Heart left ventricle (tissue), 16 donors: ENCODE measurements at regions not wholly inside any gene's neighbourhood (a gene's known extent, or its start where the extent isn't known, plus 50 kb on each side); places are given as distances from the start of the nearest gene placed in this dataset.
"Not testable (repeated sequence)": the region's sequence is repeated elsewhere in the genome, so short reads cannot be mapped to it uniquely, and the experiment has no call there.

Experiments
- ATAC-seq, 4 donors: fragments of 200-7000 bp; cut with Tn5 transposase; one replicate each; pipeline ENCODE4 v1.9.1; 2020 to 2022; ENCODE audit warnings: moderate library complexity in 4 of 4, mild to moderate bottlenecking in 3 of 4, moderate number of reproducible peaks in 1 of 4
- DNase-seq, 5 donors: peaks; one replicate each; pipeline ENCODE4 v3.0.0-alpha.2; 2020
- H3K27ac ChIP-seq, 12 donors: fragments of 200-600 bp; sonication (generic) in 4 of 12; one replicate each; pipeline versions ENCODE4 v1.5.0 to v1.8.0; 2016 to 2022; ENCODE audit warnings: mild to moderate bottlenecking in 2 of 12
- H3K27me3 ChIP-seq, 9 donors: fragments of 200-600 bp; sonication (generic) in 2 of 9; one replicate each; pipeline versions ENCODE4 v1.5.1 to v1.8.0; 2016 to 2022; ENCODE audit warnings: mild to moderate bottlenecking in 3 of 9
- H3K36me3 ChIP-seq, 9 donors: fragments of 200-600 bp; sonication (generic) in 2 of 9; one replicate each; pipeline versions ENCODE4 v1.5.0 to v1.8.0; 2018 to 2022; ENCODE audit warnings: mild to moderate bottlenecking in 2 of 9
- H3K4me1 ChIP-seq, 12 donors: fragments of 200-600 bp; sonication (generic) in 4 of 12; one replicate each; pipeline versions ENCODE4 v1.5.0 to v1.8.0; 2016 to 2022; ENCODE audit warnings: mild to moderate bottlenecking in 3 of 12
- H3K4me3 ChIP-seq, 12 donors: fragments of 200-600 bp; sonication (generic) in 4 of 12; one replicate each; pipeline versions ENCODE4 v1.5.0 to v1.8.0; 2017 to 2022; ENCODE audit warnings: mild to moderate bottlenecking in 9 of 12, moderate library complexity in 4 of 12
- H3K9me3 ChIP-seq, 12 donors: fragments of 200-600 bp; sonication (generic) in 4 of 12; one replicate each; pipeline versions ENCODE4 v1.5.0 to v1.8.0; 2016 to 2022; ENCODE audit warnings: mild to moderate bottlenecking in 1 of 12
- POLR2A ChIP-seq, 2 donors: fragments of 450-650 bp; IDR thresholded peaks; one replicate each; pipeline ENCODE4 v1.6.1; 2017; ENCODE audit warnings: antibody characterized with exemption in 2 of 2, mild to moderate bottlenecking in 2 of 2, moderate library complexity in 2 of 2
- WGBS, 4 donors: extraction: QIAGEN DNeasy Blood & Tissue Kit in 2 of 4; methylation state at CpG; one replicate each; pipeline versions ENCODE4 v1.1.5 to v1.1.7; 2013 to 2018; 5-methylcytosine and 5-hydroxymethylcytosine counted together
- intact Hi-C, 10 donors: fragments of 100-400 bp; cut with DNase I; formaldehyde crosslinking; loops; one replicate each; pipeline versions ENCODE4 v1.11.1 to v1.14.2; 2022
- TF ChIP-seq, protein P1 (sequence below), 12 donors: fragments of 200-600 bp; sonication (generic) in 4 of 12; IDR thresholded peaks; one replicate each; pipeline versions ENCODE4 v1.5.0 to v1.8.0; 2018 to 2022; ENCODE audit warnings: antibody characterized with exemption in 12 of 12, mild to moderate bottlenecking in 5 of 12
- donor health status: ischemic (EF 13 %, LVEDD 7.1; RV severe dilation, severe dysfunction).
- donor health status: healthy with polysubstance abuse.
- donor health status: DM: no; HTN: yes; CAD: no.
- donor health status: DM: no; HTN: no; CAD: no.
- donor health status: ischemic (EF 25% LVEDD 6.9; RV normal size, moderate dysfunction).
- donor health status: ischemic (EF 25% LVEDD 5.7; RV mildly dilated, moderate dysfunction).
- donor health status: healthy.
- donor health status: DM: yes; HTN: yes; CAD: no.
- donor health status: ischemic (EF 35%, LVEDD 5.7; RV mildly dilated, moderate dysfunction).
- donor health status: nonischemic (EF 11% LVEDD 7.7; RV severe dilation, severe dysfunction).
- donor health status: DM: yes; HTN: yes; CAD: no.
- donor health status: PGD.
- donor health status: ischemic (EF 29% LVEDD 5.4; RV normal size, mild dysfunction).
- donor health status: nonischemic (EF 23%, LVEDD 6.1; RV moderate dilation, normal function).

DNA sequence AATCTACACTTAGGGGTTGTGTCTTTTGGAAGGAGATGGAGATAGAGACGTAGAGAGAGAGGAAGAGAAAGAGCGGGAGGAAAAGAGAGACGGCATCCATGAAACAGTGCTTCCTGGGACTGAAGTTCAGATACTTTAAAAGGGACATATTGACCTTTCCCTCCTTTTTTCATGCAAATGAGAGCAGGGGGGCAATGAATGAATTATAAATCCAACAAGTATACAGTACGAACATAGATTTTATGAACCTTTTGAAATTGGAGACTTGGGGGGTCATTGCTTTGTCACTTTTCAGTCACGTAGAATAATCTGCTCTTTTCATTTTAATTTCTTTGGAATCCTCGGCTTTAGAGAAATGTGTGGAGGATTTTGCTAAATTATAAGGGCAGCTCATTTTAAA, 364.2 kb downstream of the MAT2B start:
- no peaks in the 10 kb centered on the region for H3K36me3 ChIP-seq
- 81 to 89% (median 85%) methylated on average over 6 of the region's 6 CpGs for WGBS, 4 donors

DNA sequence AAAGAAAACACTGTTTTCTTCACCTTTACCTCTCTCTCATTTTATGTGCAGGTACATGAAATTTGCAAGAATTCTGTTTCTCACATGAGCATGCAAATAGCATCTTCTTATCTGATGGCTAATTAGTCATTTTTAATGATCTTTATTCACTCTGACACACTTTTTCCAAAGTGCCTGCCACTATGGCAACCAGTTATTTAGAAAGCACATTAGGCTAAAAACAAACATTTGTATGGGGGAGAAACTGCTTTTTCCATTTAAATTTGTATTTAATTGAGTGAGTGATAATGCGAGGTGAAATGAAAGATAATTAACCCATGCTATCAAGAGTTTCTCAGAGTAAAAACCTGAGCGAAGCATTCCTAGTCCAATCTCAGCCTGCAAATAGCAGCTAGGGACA, 365.0 kb downstream of the MAT2B start:
- no peak overlapping the region for H3K27ac ChIP-seq
- ATAC-seq (no peak), DNase-seq (no peak)
- 24 to 47% (median 45%) methylated on average over 2 of the region's 2 CpGs for WGBS, 4 donors
- no peak overlapping the region for H3K4me3 ChIP-seq
- TF ChIP-seq, protein P1, sequence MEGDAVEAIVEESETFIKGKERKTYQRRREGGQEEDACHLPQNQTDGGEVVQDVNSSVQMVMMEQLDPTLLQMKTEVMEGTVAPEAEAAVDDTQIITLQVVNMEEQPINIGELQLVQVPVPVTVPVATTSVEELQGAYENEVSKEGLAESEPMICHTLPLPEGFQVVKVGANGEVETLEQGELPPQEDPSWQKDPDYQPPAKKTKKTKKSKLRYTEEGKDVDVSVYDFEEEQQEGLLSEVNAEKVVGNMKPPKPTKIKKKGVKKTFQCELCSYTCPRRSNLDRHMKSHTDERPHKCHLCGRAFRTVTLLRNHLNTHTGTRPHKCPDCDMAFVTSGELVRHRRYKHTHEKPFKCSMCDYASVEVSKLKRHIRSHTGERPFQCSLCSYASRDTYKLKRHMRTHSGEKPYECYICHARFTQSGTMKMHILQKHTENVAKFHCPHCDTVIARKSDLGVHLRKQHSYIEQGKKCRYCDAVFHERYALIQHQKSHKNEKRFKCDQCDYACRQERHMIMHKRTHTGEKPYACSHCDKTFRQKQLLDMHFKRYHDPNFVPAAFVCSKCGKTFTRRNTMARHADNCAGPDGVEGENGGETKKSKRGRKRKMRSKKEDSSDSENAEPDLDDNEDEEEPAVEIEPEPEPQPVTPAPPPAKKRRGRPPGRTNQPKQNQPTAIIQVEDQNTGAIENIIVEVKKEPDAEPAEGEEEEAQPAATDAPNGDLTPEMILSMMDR (IDR thresholded peaks at IDR 0.05) = no peak
- no peak for TF ChIP-seq POLR2A (IDR thresholded peaks at IDR 0.05)
- no peaks in the 10 kb centered on the region for H3K4me1 ChIP-seq
- intact Hi-C loops = no loop called here
- H3K36me3 ChIP-seq = no peaks in the 10 kb centered on the region
- no peaks in the 10 kb centered on the region for H3K9me3 ChIP-seq
- H3K27me3 ChIP-seq = no peaks in the 10 kb centered on the region

More for the DNA sequence above, 364.2 kb downstream of the MAT2B start:
- H3K27me3 ChIP-seq = no peaks in the 10 kb centered on the region
- no peak overlapping the region for H3K4me3 ChIP-seq
- H3K27ac ChIP-seq = no peak overlapping the region
- intact Hi-C loops = no loop called here
- no peaks in the 10 kb centered on the region for H3K9me3 ChIP-seq
- no peaks in the 10 kb centered on the region for H3K4me1 ChIP-seq
- no peak for DNase-seq
- TF ChIP-seq POLR2A (IDR thresholded peaks at IDR 0.05) = no peak
- TF ChIP-seq, protein P1 (IDR thresholded peaks at IDR 0.05) = no peak
- no peak for ATAC-seq

DNA sequence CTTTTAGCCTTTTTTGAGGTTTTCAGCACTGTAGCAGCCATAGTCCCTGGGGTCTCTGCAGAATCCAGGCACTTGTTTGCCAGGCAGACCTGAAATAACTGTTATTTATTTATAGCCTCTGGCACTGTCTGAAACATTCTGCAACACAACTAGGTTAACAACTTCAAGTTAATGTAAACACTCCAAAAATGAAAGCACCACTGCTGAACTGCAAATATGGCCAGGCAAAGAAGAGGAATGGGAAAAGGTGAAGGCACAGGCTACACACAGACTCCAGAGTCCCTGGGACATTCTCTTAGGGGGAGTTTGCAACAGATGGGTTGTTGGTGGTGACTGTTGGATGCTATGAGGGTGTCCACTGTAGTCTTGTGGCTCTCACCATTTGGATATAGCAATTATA, 369.0 kb downstream of the MAT2B start:
- intact Hi-C loops = no loop called here
- no peak for ATAC-seq
- H3K4me1 ChIP-seq = no peaks in the 10 kb centered on the region
- no peak for TF ChIP-seq POLR2A (IDR thresholded peaks at IDR 0.05)
- no peaks in the 10 kb centered on the region for H3K36me3 ChIP-seq
- no peaks in the 10 kb centered on the region for H3K27me3 ChIP-seq
- no peaks in the 10 kb centered on the region for H3K9me3 ChIP-seq
- H3K4me3 ChIP-seq = no peak overlapping the region
- H3K27ac ChIP-seq = no peak overlapping the region
- no peak for DNase-seq

DNA sequence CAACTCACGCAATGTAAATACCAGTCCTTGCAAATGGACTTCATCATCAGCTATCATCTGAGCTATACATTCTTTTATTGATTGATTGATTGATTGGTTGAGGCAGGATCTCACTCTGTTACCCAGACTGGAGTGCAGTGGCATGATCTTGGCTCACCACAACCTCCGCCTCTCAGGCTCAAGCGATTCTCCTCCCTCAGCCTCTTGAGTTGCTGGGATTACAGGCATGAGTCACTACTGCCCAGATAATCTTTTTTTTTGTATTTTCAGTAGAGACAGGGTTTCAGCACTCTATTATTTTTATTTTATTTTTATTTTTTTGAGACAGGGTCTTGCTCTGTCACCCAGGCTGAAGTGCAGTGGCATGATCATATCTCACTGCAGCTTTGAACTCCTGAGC, 369.5 kb downstream of the MAT2B start:
- H3K4me3 ChIP-seq, H3K27ac ChIP-seq, H3K9me3 ChIP-seq, intact Hi-C loops, H3K36me3 ChIP-seq, ATAC-seq, H3K27me3 ChIP-seq, DNase-seq, H3K4me1 ChIP-seq: not testable (repeated sequence)
- 91 to 96% (median 94%) methylated on average over 3 of the region's 3 CpGs for WGBS, 4 donors

DNA sequence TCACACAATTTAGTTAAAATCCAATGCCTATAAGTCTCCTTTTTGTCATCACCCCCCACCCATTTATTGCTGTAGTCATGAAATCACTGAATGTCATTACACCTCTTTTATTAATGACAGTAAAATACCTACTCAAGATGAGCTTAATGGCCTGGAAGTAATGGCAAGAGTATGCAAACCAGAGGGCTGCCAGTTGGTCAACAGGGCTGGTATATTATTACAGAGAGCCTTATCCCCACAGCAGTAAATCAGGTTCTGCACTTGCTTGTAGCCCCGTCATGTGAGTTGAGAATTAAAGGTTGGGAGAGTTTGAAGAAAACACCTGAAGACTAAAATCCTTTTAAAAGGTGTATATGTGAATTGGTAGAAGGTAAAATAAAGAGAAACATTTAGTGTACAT, 372.4 kb downstream of the MAT2B start:
- Histone ChIP-seq H3K9me3 (no peaks in the 10 kb centered on the region), H3K36me3 (no peaks in the 10 kb centered on the region), H3K4me1 (no peaks in the 10 kb centered on the region), H3K4me3 (no peak overlapping the region), H3K27me3 (no peaks in the 10 kb centered on the region), H3K27ac (no peak overlapping the region)
- intact Hi-C loops = no loop called here
- no peak for ATAC-seq
- no peak for TF ChIP-seq POLR2A (IDR thresholded peaks at IDR 0.05)
- TF ChIP-seq, protein P1 (IDR thresholded peaks at IDR 0.05) = no peak
- no peak for DNase-seq
- WGBS, 4 donors = 94 to 100% (median 98%) methylated on average over 1 of the region's 1 CpG
